PC-3 (cell line): ENCODE measurements at regions not wholly inside any gene's neighbourhood (a gene's known extent, or its start where the extent isn't known, plus 50 kb on each side); places are given as distances from the start of the nearest gene placed in this dataset.
"Not testable (repeated sequence)": the region's sequence is repeated elsewhere in the genome, so short reads cannot be mapped to it uniquely, and the experiment has no call there.

ENCODE experiments used
- ATAC-seq: fragments of 200-7000 bp; cut with Tn5 transposase; 2 replicates; pipeline ENCODE4 v1.9.1; 2020; ENCODE audit warnings: mild to moderate bottlenecking, moderate library complexity
- BruUV-seq: library from RNA; stranded (reverse); fragments of 400-500 nt; replicated peaks from 2 replicates; lab custom pipeline; 2021; lab: Mats Ljungman, UMichigan
- CTCF ChIA-PET: fragments of 300-600 bp; sonication (Branson Sonifier 250); formaldehyde crosslinking; loops from one replicate; lab custom pipeline; 2022; ENCODE audit warnings: antibody characterized with exemption; lab: Charles Lee
- POLR2A ChIA-PET: fragments of 300-600 bp; sonication (Branson Sonifier 250); formaldehyde crosslinking; loops from one replicate; lab custom pipeline; 2022; ENCODE audit warnings: antibody characterized with exemption; ENCODE audit not compliant: unreplicated experiment; lab: Charles Lee
- DNase-seq: peaks from one replicate; pipeline ENCODE4 v3.0.0-alpha.2; 2015
- H2AFZ ChIP-seq: fragments of 300-600 bp; sonication (generic); 2 replicates; pipeline ENCODE4 v1.6.0; 2016; ENCODE audit warnings: antibody characterized with exemption, low read length
- H3F3A ChIP-seq: fragments of 300-600 bp; sonication (generic); one replicate; pipeline ENCODE4 v1.6.0; 2017; ENCODE audit warnings: antibody characterized with exemption, low read length, control low read depth, mild to moderate bottlenecking; ENCODE audit not compliant: unreplicated experiment
- H3K27ac ChIP-seq: fragments of 300-600 bp; sonication (generic); 2 replicates; pipeline ENCODE4 v1.5.1; 2016; ENCODE audit warnings: mild to moderate bottlenecking, low read length
- H3K27me3 ChIP-seq: fragments of 300-600 bp; sonication (generic); 2 replicates; pipeline ENCODE4 v1.6.1; 2016; ENCODE audit warnings: low read length, mixed read lengths
- H3K36me3 ChIP-seq: fragments of 300-600 bp; sonication (generic); 2 replicates; pipeline ENCODE4 v1.6.1; 2016; ENCODE audit warnings: low read depth, mixed run types, low read length, mixed read lengths
- H3K4me1 ChIP-seq: fragments of 300-600 bp; sonication (generic); 2 replicates; pipeline ENCODE4 v1.5.1; 2016; ENCODE audit warnings: low read length; ENCODE audit not compliant: insufficient read depth
- H3K4me2 ChIP-seq: fragments of 300-600 bp; sonication (generic); 2 replicates; pipeline ENCODE4 v1.6.0; 2016; ENCODE audit warnings: low read length
- H3K4me3 ChIP-seq: fragments of 300-600 bp; sonication (generic); 2 replicates; pipeline ENCODE4 v1.5.1; 2016; ENCODE audit warnings: mild to moderate bottlenecking, low read length, mixed read lengths
- H3K79me2 ChIP-seq: fragments of 300-600 bp; sonication (generic); 2 replicates; pipeline ENCODE4 v1.6.1; 2017; ENCODE audit warnings: low read length, mixed read lengths
- H3K9ac ChIP-seq: fragments of 300-600 bp; sonication (generic); 2 replicates; pipeline ENCODE4 v1.6.0; 2016; ENCODE audit warnings: mild to moderate bottlenecking, low read length
- H3K9me2 ChIP-seq: fragments of 300-600 bp; sonication (generic); replicated peaks from 2 replicates; pipeline ENCODE4 v1.6.1; 2016; ENCODE audit warnings: mixed run types, low read length, mixed read lengths
- H3K9me3 ChIP-seq: fragments of 300-600 bp; sonication (generic); 2 replicates; pipeline ENCODE4 v1.6.1; 2016; ENCODE audit warnings: low read length, mixed read lengths
- H4K20me1 ChIP-seq: fragments of 300-600 bp; sonication (generic); 2 replicates; pipeline ENCODE4 v1.6.1; 2016; ENCODE audit warnings: low read length, mixed read lengths
- CTCF ChIP-seq: fragments of 300-600 bp; sonication (generic); conservative IDR thresholded peaks from 2 replicates; pipeline ENCODE4 v1.5.1; 2017; ENCODE audit warnings: antibody characterized with exemption, low read depth, mild to moderate bottlenecking, low read length
- EZH2 ChIP-seq: fragments of 300-600 bp; sonication (generic); IDR thresholded peaks from one replicate; pipeline ENCODE4 v1.6.1; 2017; ENCODE audit warnings: antibody characterized with exemption, mild to moderate bottlenecking, low read length; ENCODE audit not compliant: unreplicated experiment
- EZH2phosphoT487 ChIP-seq: fragments of 300-600 bp; sonication (generic); IDR thresholded peaks from 2 replicates; pipeline ENCODE4 v1.6.1; 2018; ENCODE audit warnings: mild to moderate bottlenecking, antibody characterized with exemption, low read length, borderline replicate concordance
- intact Hi-C: fragments of 100-400 bp; cut with micrococcal nuclease; formaldehyde crosslinking; loops from 2 replicates; pipeline ENCODE4 v1.9.0; 2023

GRCh38 chr4:164659765-164660164 is 94.2 kb upstream of the SMIM31 start:
- Histone ChIP-seq H2AFZ (no peak overlapping the region), H3K4me3 (no peak overlapping the region), H3K27ac (no peak overlapping the region), H4K20me1 (no peaks in the 10 kb centered on the region), H3K9ac (no peak overlapping the region), H3K36me3 (no peaks in the 10 kb centered on the region), H3K9me2 (no peaks in the 10 kb centered on the region), H3K27me3 (no peaks in the 10 kb centered on the region), H3K79me2 (no peaks in the 10 kb centered on the region), H3K9me3 (no peaks in the 10 kb centered on the region), H3F3A (no peaks in the 10 kb centered on the region), H3K4me1 (no peaks in the 10 kb centered on the region), H3K4me2 (no peak overlapping the region)
- ChIA-PET CTCF (no interaction called here), POLR2A (no interaction called here)
- DNase-seq = no peak
- no TSS peak for BruUV-seq
- no peak for ATAC-seq
- intact Hi-C loops = no loop called here
- TF ChIP-seq EZH2 = no peak
- TF ChIP-seq CTCF = no peak
- no peak for TF ChIP-seq EZH2phosphoT487

GRCh38 chr4:164676152-164676551 is 77.8 kb upstream of the SMIM31 start:
- DNase-seq, H2AFZ ChIP-seq, H3K27ac ChIP-seq, H4K20me1 ChIP-seq, H3K9me2 ChIP-seq, H3K27me3 ChIP-seq, H3K79me2 ChIP-seq, H3K4me1 ChIP-seq, POLR2A ChIA-PET, BruUV-seq, H3K4me3 ChIP-seq, H3F3A ChIP-seq, H3K9me3 ChIP-seq, H3K9ac ChIP-seq, intact Hi-C loops, H3K36me3 ChIP-seq, ATAC-seq, CTCF ChIA-PET, H3K4me2 ChIP-seq: not testable (repeated sequence)

GRCh38 chr4:164683040-164683439 is 70.9 kb upstream of the SMIM31 start:
- H3K4me3 ChIP-seq = no peak overlapping the region
- intact Hi-C loops = no loop called here
- BruUV-seq = no TSS peak
- ATAC-seq = no peak; the same call in none of the 2 replicates
- no peak for TF ChIP-seq EZH2phosphoT487
- no peak for TF ChIP-seq CTCF
- TF ChIP-seq EZH2 = no peak
- ChIA-PET POLR2A (no interaction called here), CTCF (interaction anchor here (0.6 kb wide), 1 partner anchor 175 kb away, joined by 3 read pairs; no protein-coding TSS in a partner anchor)
- H3K9ac ChIP-seq = no peak overlapping the region
- H2AFZ ChIP-seq = no peak overlapping the region
- H3K27ac ChIP-seq = no peak overlapping the region
- no peaks in the 10 kb centered on the region for H3K4me1 ChIP-seq
- no peak overlapping the region for H3K4me2 ChIP-seq
- H3K36me3 ChIP-seq = no peaks in the 10 kb centered on the region
- no peak for DNase-seq
- no peaks in the 10 kb centered on the region for H3K9me3 ChIP-seq
- H3K27me3 ChIP-seq = no peaks in the 10 kb centered on the region
- H4K20me1 ChIP-seq = no peaks in the 10 kb centered on the region
- no peaks in the 10 kb centered on the region for H3K79me2 ChIP-seq
- no peaks in the 10 kb centered on the region for H3F3A ChIP-seq
- no peaks in the 10 kb centered on the region for H3K9me2 ChIP-seq
